ENCODE measurements at regions not wholly inside any gene's neighbourhood (a gene's known extent, or its start where the extent isn't known, plus 50 kb on each side); places are given as distances from the start of the nearest gene placed in this dataset.

- no peak for DNase-seq (ENCODE audit: low spot score)
These were observed 299.3 kb downstream of the ANXA1 start for GRCh38 chr9:73451003-73451402.

GRCh38 chr9:73459817-73460216, 308.2 kb downstream of the ANXA1 start:
- DNase-seq (ENCODE audit: low spot score): no peak

- DNase-seq (ENCODE audit: low spot score): no peak
These were observed 317.1 kb downstream of the ANXA1 start for GRCh38 chr9:73468716-73469115.

- DNase-seq (ENCODE audit: low spot score): no peak
These were observed 319.1 kb downstream of the ANXA1 start for GRCh38 chr9:73470766-73471165.

- no peak for DNase-seq (ENCODE audit: low spot score)
These were observed 322.4 kb downstream of the ANXA1 start for GRCh38 chr9:73474002-73474600.

- no peak for DNase-seq (ENCODE audit: low spot score)
These were observed 323.0 kb downstream of the ANXA1 start for GRCh38 chr9:73474625-73475024.

GRCh38 chr9:73494894-73495293, 343.2 kb downstream of the ANXA1 start:
- DNase-seq (ENCODE audit: low spot score): no peak

GRCh38 chr9:73497796-73498195, 346.1 kb downstream of the ANXA1 start:
- no peak for DNase-seq (ENCODE audit: low spot score)

GRCh38 chr9:73515216-73515615, 363.6 kb downstream of the ANXA1 start:
- DNase-seq (ENCODE audit: low spot score): no peak

- no peak for DNase-seq (ENCODE audit: low spot score)
These were observed 371.7 kb downstream of the ANXA1 start for GRCh38 chr9:73523391-73523790.

GRCh38 chr9:73525350-73525749, 373.7 kb downstream of the ANXA1 start:
- no peak for DNase-seq (ENCODE audit: low spot score)

GRCh38 chr9:73527521-73527920, 375.9 kb downstream of the ANXA1 start:
- DNase-seq (ENCODE audit: low spot score): no peak

- DNase-seq (ENCODE audit: low spot score): no peak
These were observed 377.3 kb downstream of the ANXA1 start for GRCh38 chr9:73528926-73529325.

- no peak for DNase-seq (ENCODE audit: low spot score)
These were observed 378.0 kb downstream of the ANXA1 start for GRCh38 chr9:73529666-73530065.

- DNase-seq (ENCODE audit: low spot score): no peak
These were observed 379.4 kb downstream of the ANXA1 start for GRCh38 chr9:73531051-73531532.

- no peak for DNase-seq (ENCODE audit: low spot score)
These were observed 380.0 kb downstream of the ANXA1 start for GRCh38 chr9:73531658-73532057.

- no peak for DNase-seq (ENCODE audit: low spot score)
These were observed 381.3 kb downstream of the ANXA1 start for GRCh38 chr9:73532985-73533384.

- DNase-seq (ENCODE audit: low spot score): no peak
These were observed 384.7 kb downstream of the ANXA1 start for GRCh38 chr9:73536403-73536802.

GRCh38 chr9:73537561-73537960, 385.9 kb downstream of the ANXA1 start:
- DNase-seq (ENCODE audit: low spot score): no peak

- no peak for DNase-seq (ENCODE audit: low spot score)
These were observed 388.3 kb downstream of the ANXA1 start for GRCh38 chr9:73539881-73540390.

GRCh38 chr9:73541923-73542322, 390.3 kb downstream of the ANXA1 start:
- DNase-seq (ENCODE audit: low spot score): no peak

- DNase-seq (ENCODE audit: low spot score): no peak
These were observed 392.1 kb downstream of the ANXA1 start for GRCh38 chr9:73543727-73544126.

GRCh38 chr9:73548201-73548600, 396.5 kb downstream of the ANXA1 start:
- no peak for DNase-seq (ENCODE audit: low spot score)

GRCh38 chr9:73549991-73550390, 398.3 kb downstream of the ANXA1 start:
- DNase-seq (ENCODE audit: low spot score): no peak
